ENCODE measurements at regions not wholly inside any gene's neighbourhood (a gene's known extent, or its start where the extent isn't known, plus 50 kb on each side); places are given as distances from the start of the nearest gene placed in this dataset.

GRCh38 chr16:26273607-26274006 is 581.8 kb downstream of the HS3ST4 start:
- H3K27me3 ChIP-seq = no peaks in the 10 kb centered on the region
- H3K36me3 ChIP-seq = no peaks in the 10 kb centered on the region
- DNase-seq = no peak
- H3K27ac ChIP-seq = no peak overlapping the region
- no peaks in the 10 kb centered on the region for H3K9me3 ChIP-seq
- no peaks in the 10 kb centered on the region for H3K4me1 ChIP-seq
- WGBS, 2 donors = 15 to 74% methylated on average over 3 of the region's 3 CpGs
- H3K4me3 ChIP-seq = no peak overlapping the region
- TF ChIP-seq CTCF (IDR thresholded peaks at IDR 0.05) (no peak), EP300 (IDR thresholded peaks at IDR 0.05) (no peak), POLR2AphosphoS5 (IDR thresholded peaks at IDR 0.05) (no peak), POLR2A (IDR thresholded peaks at IDR 0.05) (no peak)
- intact Hi-C loops (cut with DNase I) = no loop called here

- Histone ChIP-seq H3K4me1 (no peaks in the 10 kb centered on the region), H3K36me3 (no peaks in the 10 kb centered on the region), H3K9me3 (no peaks in the 10 kb centered on the region), H3K4me3 (no peak overlapping the region), H3K27me3 (no peaks in the 10 kb centered on the region), H3K27ac (no peak overlapping the region)
- 77 to 83% methylated on average over 3 of the region's 3 CpGs for WGBS, 2 donors
- TF ChIP-seq EP300 (IDR thresholded peaks at IDR 0.05) = no peak
- TF ChIP-seq POLR2AphosphoS5 (IDR thresholded peaks at IDR 0.05) = no peak
- no peak for TF ChIP-seq POLR2A (IDR thresholded peaks at IDR 0.05)
- TF ChIP-seq CTCF (IDR thresholded peaks at IDR 0.05) = no peak
- no peak for DNase-seq
- intact Hi-C loops (cut with DNase I) = no loop called here
Observed at GRCh38 chr16:26275021-26275590, 583.3 kb downstream of the HS3ST4 start.

GRCh38 chr16:26276289-26276688 is 584.5 kb downstream of the HS3ST4 start:
- Histone ChIP-seq H3K27ac (no peak overlapping the region), H3K27me3 (no peaks in the 10 kb centered on the region), H3K4me3 (no peak overlapping the region), H3K36me3 (no peaks in the 10 kb centered on the region), H3K4me1 (no peaks in the 10 kb centered on the region), H3K9me3 (no peaks in the 10 kb centered on the region)
- no peak for TF ChIP-seq POLR2AphosphoS5 (IDR thresholded peaks at IDR 0.05)
- TF ChIP-seq CTCF (IDR thresholded peaks at IDR 0.05) = no peak
- TF ChIP-seq POLR2A (IDR thresholded peaks at IDR 0.05) = no peak
- no peak for TF ChIP-seq EP300 (IDR thresholded peaks at IDR 0.05)
- no peak for DNase-seq
- WGBS, 2 donors = 91 to 93% methylated on average over 4 of the region's 4 CpGs
- intact Hi-C loops (cut with DNase I) = no loop called here

- TF ChIP-seq POLR2A (IDR thresholded peaks at IDR 0.05) = no peak
- no peak for TF ChIP-seq CTCF (IDR thresholded peaks at IDR 0.05)
- TF ChIP-seq POLR2AphosphoS5 (IDR thresholded peaks at IDR 0.05) = no peak
- TF ChIP-seq EP300 (IDR thresholded peaks at IDR 0.05) = no peak
- Histone ChIP-seq H3K4me3 (no peak overlapping the region), H3K27me3 (no peaks in the 10 kb centered on the region), H3K36me3 (no peaks in the 10 kb centered on the region), H3K4me1 (no peaks in the 10 kb centered on the region), H3K9me3 (no peaks in the 10 kb centered on the region), H3K27ac (no peak overlapping the region)
- WGBS, 2 donors = 44 to 66% methylated on average over 8 of the region's 8 CpGs
- intact Hi-C loops (cut with DNase I) = no loop called here
- no peak for DNase-seq
Observed at GRCh38 chr16:26281381-26282110, 589.8 kb downstream of the HS3ST4 start.
